ENCODE measurements at regions not wholly inside any gene's neighbourhood (a gene's known extent, or its start where the extent isn't known, plus 50 kb on each side); places are given as distances from the start of the nearest gene placed in this dataset.
A peak's percentile ranks its signal among the peaks of the same experiment; 100 is the strongest.
"Not testable (repeated sequence)": the region's sequence is repeated elsewhere in the genome, so short reads cannot be mapped to it uniquely, and the experiment has no call there.

DNA sequence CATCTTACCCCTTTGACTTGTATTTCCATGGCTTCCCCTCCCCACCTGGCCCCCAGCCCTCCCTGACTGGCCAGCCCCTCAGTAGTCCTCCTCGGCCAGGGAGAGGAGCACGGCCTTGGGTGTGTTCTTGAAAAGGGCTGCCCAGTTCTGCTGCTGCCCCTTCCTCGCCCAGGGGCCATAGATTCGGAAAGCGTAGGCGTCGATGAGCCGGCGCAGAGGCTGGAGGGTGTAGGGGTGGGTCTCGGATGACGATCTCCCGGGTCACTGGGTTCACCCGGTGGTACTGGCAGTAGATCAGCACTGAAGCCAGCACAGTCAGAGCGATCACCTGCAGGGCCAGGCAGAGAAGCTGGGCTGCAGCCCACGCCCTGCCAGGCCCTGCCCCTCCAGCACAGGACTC, 71.7 kb downstream of the ZNF479 start:
- H3K9me3 ChIP-seq, H3K27me3 ChIP-seq, H3K4me3 ChIP-seq, H3K27ac ChIP-seq, ATAC-seq, H3K4me1 ChIP-seq, H3K36me3 ChIP-seq: not testable (repeated sequence)
- WGBS, 2 donors (ENCODE audit: low coverage in 1 of 2): no CpG with 5 or more reads among the region's 15 CpGs

DNA sequence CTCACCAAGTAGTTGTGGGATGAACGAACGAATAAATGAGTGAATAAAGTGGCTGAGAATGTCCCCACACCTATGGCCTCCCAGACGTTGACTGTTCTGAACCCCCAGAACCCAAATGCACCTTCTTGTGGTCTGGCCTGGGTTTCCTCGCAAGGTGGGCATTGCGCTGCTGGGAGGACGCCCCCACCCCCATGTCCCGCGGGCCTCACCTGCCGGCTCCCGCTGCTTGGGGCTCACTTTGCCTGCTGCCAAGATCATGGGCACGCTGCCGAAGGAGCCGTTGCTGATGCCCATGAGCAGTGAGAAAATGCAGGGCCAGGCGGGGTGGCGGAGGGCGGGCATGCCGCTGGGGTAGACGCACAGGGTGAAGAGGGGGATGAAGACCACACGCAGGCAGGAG, 115.9 kb downstream of the ZNF479 start:
- not testable (repeated sequence) for H3K27ac ChIP-seq, H3K4me3 ChIP-seq, H3K9me3 ChIP-seq, H3K27me3 ChIP-seq, H3K36me3 ChIP-seq, H3K4me1 ChIP-seq, ATAC-seq
- no CpG with 5 or more reads among the region's 19 CpGs for WGBS, 2 donors (ENCODE audit: low coverage in 1 of 2)

DNA sequence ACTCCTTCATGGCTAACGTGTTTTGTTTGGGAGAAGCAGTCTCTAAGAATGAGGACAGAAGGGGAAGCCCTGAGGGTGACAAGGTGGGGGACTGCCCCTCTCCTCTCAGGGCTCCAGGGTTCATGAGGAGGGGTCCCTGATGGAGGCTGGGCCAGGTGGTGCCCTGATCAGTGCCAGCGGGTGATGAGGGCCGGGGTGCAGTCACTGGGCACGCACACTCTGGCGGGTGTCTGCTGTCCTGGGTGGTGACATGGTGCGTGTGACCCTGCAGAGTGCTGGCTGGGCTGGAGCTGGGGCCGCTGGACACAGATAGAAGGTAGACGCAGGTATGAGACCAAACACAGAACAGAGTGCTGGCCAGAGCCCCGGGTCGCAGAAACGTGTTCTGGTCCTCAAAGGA, 118.5 kb downstream of the ZNF479 start:
- H3K4me1 ChIP-seq, ATAC-seq, H3K27me3 ChIP-seq, H3K4me3 ChIP-seq, H3K9me3 ChIP-seq, H3K27ac ChIP-seq, H3K36me3 ChIP-seq: not testable (repeated sequence)
- WGBS, 2 donors (ENCODE audit: low coverage in 1 of 2): no CpG with 5 or more reads among the region's 11 CpGs

DNA sequence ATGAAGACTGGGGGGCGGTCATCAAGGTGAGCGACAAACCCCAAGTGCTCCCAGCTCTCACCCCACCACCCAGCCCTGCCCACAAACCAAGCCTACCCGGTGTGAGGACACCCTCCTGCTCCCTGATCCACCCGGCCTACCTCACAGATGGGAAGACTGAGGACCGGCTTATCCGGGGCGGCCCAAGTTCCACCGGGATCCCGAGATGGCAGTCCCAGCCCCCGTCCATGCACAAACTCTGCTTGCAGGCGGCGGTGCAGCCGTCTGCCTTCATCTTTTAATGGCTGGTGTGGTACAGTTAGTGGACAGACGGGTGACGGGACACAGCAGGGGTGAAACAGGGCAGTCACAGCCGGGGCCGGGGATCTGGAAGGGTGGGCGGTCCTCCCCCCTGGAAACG, 119.3 kb downstream of the ZNF479 start:
- H3K4me1 ChIP-seq, ATAC-seq, H3K27me3 ChIP-seq, H3K36me3 ChIP-seq, H3K27ac ChIP-seq, H3K9me3 ChIP-seq, H3K4me3 ChIP-seq: not testable (repeated sequence)
- WGBS, 2 donors (ENCODE audit: low coverage in 1 of 2): no CpG with 5 or more reads among the region's 19 CpGs

DNA sequence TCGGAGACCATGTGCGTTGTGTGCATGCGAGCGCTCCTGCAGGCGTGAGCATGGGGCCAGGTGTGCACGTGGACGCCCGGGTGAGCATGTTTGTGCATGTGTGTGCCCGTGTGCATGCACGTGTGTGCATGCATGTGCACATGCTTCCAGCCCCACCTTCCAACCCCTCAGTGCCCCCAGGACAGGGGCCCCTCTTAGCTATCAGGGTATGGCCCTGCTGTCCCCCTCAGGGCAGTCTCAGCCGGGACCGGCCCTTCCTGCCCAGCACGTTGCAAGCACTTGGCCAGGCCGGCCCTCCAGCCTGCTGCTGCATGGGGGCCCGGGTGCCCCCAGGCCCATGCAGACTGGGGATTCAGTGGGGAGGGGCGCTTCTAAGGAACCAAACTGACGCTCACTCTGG, 123.0 kb downstream of the ZNF479 start:
- H3K9me3 ChIP-seq, H3K27ac ChIP-seq, ATAC-seq, H3K27me3 ChIP-seq, H3K4me3 ChIP-seq, H3K4me1 ChIP-seq, H3K36me3 ChIP-seq: not testable (repeated sequence)
- no CpG with 5 or more reads among the region's 17 CpGs for WGBS, 2 donors (ENCODE audit: low coverage in 1 of 2)

DNA sequence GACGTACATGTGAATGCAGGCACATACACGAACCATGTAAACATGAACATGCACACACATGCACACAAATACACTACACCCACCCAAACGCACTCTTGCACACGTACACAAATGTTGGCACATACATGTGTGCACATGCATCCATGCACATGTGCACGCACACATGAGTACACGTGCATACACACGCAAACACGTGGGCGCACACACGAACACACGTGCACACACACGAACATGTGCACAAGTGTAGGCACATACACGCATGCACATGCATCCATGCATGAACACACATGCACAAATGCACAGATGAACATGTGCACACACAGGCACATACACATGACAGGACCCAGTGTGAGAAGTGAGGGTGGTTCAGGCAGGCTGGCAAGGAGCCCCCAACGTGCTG, 126.3 kb downstream of the ZNF479 start:
- H3K4me1 ChIP-seq, H3K9me3 ChIP-seq, H3K4me3 ChIP-seq, H3K27ac ChIP-seq, H3K27me3 ChIP-seq, ATAC-seq, H3K36me3 ChIP-seq: not testable (repeated sequence)
- no CpG with 5 or more reads among the region's 14 CpGs for WGBS, 2 donors (ENCODE audit: low coverage in 1 of 2)

DNA sequence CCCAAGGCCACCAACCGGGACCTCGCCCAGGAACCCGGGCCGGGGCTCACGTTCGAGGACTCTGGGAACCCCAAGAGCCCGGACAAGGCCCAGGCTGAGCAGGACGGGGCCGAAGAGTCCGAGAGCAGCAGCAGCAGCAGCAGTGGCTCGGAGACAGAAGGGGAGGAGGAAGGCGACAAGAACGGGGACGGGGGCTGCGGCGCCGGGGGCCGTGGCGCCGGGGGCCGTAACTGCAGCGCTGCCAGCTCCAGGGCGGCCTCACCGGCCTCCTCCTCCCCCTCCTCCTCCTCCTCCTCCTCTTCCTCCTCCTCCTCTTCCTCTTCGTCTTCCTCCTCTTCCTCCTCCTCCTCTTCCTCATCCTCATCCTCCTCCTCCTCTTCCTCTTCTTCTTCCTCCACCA, 128.4 kb downstream of the ZNF479 start:
- ATAC-seq, H3K9me3 ChIP-seq, H3K27me3 ChIP-seq, H3K4me3 ChIP-seq, H3K4me1 ChIP-seq, H3K36me3 ChIP-seq, H3K27ac ChIP-seq: not testable (repeated sequence)
- WGBS, 2 donors (ENCODE audit: low coverage in 1 of 2): no CpG with 5 or more reads among the region's 25 CpGs

DNA sequence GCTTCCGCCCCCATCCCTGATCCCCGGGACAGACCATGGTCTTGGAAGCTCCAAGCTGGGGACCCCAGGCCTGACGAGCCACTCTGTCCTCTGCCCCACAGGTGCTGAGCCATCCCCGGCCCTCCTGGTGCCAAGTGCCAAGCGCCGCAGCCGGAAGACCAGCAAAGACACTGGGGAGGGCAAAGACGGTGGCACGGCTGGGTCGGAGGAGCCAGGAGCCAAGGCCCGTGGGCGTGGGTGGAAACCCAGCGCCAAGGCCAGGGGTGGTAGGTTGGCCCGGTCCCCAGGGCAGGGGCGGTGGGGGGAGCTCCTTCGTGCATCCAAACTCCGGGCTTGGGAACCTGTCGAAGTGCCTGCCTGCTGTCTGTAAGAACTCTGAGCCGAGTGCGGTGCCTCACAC, 130.3 kb downstream of the ZNF479 start:
- not testable (repeated sequence) for H3K27me3 ChIP-seq, H3K27ac ChIP-seq, H3K4me1 ChIP-seq, ATAC-seq, H3K36me3 ChIP-seq, H3K9me3 ChIP-seq, H3K4me3 ChIP-seq
- WGBS, 2 donors (ENCODE audit: low coverage in 1 of 2): no CpG with 5 or more reads among the region's 20 CpGs

DNA sequence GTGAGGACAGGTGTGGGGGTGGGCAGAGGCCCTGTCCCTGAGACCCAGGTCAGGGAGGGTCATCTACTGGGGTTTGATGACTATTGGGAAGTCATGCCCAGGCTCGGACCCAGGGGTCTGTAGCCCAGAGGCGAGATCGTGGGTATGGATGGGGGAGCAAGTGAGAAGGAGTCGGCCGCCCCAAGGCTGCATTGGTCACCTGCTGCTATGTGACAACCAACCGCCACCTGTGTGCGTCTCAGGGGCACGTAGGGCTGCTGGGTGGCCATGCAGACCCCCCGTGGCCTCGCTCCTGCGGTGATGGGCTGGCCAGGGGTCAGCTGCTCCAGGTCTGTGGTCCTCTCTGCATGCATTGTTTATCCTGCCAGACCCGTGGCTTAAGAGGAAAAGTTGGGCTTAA, 138.5 kb downstream of the ZNF479 start:
- not testable (repeated sequence) for H3K4me1 ChIP-seq, H3K4me3 ChIP-seq, H3K36me3 ChIP-seq, H3K9me3 ChIP-seq, H3K27me3 ChIP-seq, H3K27ac ChIP-seq, ATAC-seq
- 78% methylated on average over 3 of the region's 12 CpGs; no CpG with 5 or more reads in 1 of the 2 donors for WGBS, 2 donors (ENCODE audit: low coverage in 1 of 2)

DNA sequence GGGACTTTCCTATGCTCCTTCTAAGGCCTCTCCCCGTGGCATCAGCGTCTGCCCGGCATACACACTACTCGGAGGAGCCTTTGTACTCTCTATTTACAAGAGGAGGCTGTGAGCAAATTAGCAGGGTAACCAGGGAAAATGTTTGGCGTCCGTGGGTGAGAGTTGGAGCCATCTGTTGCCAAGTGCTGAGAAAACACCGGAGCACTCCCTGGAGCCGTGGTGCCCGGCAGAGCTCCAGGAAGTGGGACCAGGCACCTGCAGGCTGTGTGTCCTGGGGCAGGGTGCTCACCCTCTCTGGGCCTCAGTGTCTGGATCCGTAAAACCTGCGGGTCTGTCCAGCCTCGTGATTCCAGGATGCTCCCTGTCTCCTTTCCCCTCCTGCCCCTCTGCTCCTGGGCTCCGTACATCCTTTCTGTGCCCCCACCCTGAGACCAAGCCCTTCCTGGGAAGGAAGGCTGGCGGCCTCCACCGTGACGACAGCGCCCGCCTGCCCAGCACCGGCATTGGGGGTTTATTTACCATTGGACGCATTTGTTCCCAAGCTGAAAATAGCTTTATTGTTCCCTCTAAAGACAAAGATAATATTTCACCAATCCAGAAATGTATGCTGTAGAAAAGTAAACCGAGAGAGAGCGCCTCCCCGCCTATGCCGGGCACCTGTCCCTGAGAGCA, 174.4 kb downstream of the ZNF479 start:
- H3K27me3 ChIP-seq, H3K4me3 ChIP-seq, H3K27ac ChIP-seq, H3K9me3 ChIP-seq, H3K4me1 ChIP-seq, H3K36me3 ChIP-seq, ATAC-seq: not testable (repeated sequence)
- WGBS, 2 donors (ENCODE audit: low coverage in 1 of 2): 86% methylated on average over 8 of the region's 24 CpGs; no CpG with 5 or more reads in 1 of the 2 donors

DNA sequence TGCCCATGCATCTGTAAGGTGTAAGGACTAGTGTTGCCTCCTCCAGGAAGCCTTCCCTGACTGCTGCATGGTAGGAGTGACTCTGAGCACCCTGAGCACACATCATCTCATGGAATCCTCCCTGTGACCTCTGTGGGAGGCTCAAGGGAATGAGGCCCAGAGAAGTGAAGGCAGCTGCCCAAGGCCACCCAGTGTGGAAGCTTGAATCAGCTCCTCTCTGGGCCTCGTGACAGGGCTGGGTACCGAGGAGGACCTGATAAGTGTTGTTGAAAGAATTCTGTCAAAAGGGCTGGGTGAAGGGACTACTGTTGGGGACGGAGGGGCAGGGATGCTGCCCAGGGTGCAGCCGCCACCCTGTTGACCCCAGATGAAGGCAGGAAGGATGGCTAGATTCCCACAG, 175.2 kb downstream of the ZNF479 start:
- WGBS, 2 donors (ENCODE audit: low coverage in 1 of 2): 80% methylated on average over 1 of the region's 4 CpGs; no CpG with 5 or more reads in 1 of the 2 donors
- not testable (repeated sequence) for H3K4me3 ChIP-seq, ATAC-seq, H3K27ac ChIP-seq, H3K36me3 ChIP-seq, H3K27me3 ChIP-seq, H3K9me3 ChIP-seq, H3K4me1 ChIP-seq

DNA sequence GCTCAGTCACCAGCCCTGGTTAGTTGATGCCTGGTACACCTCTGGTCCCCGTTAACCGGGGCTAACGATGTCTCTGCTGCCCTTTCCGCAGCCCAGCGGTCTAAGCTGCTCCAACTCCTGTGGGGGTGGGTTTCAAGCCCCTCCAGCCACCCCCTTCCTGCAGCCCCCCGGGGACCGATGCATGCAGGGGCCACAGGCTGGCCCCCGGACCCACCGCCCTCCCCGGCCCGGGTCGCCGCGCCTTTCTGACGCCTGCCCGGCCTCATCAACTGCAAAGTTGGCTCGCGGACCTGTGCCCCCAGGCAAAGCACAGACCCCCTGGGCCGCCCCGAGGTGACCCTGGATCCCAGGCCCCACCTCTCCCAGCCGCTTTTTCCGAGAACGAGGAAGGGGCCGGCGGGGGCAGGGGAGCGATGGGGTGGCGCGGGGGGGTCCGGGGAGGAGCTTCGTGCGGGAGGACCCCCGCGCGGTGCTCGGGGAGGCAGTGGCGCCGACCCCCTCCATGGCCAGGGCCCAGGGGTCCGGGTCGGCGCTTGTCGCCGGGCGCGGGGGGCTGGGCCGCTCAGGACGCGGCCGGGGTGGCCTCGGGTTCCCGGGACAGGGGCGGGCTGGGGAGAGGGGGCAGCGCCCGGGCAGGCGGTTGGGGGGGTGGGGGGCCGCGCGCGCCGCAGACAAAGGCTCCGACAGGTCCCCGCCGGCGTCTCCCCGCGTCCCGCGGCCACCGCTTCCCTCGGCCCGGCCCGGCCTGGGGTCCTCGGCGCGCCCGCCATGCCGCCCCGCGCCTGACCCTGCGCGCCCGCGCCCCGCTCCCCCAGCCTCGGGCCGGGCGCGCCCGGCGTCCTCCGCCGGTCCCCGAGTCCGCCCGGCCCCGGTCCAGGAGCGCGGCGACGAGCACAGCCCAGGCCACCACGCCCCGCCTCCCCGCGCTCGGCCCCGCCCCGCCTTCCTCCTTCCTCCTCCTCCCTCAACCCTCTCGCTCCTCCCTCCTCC, 183.6 kb downstream of the ZNF479 start:
- WGBS, 2 donors (ENCODE audit: low coverage in 1 of 2): no CpG with 5 or more reads among the region's 107 CpGs

DNA sequence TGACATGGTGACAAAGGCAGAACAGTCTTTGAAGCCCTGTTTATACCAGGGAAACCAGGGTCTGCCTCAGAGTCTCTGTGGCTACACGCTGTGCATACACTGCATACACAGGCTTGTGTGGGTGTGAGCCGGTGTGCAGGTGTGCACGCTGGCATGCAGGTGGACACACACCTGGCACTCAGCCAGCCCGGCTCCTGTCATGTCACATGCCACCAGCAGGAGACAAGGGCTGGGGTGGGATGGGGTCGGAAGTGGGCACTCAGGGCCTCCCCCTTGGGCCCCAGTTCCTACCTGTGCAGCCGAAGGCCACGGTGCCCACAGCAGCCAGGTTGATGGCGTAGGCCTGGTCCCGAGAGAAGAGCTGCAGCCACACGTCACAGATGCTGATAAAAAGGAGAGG, 192.2 kb downstream of the ZNF479 start:
- not testable (repeated sequence) for ATAC-seq, H3K36me3 ChIP-seq, H3K27me3 ChIP-seq, H3K27ac ChIP-seq, H3K4me1 ChIP-seq, H3K9me3 ChIP-seq, H3K4me3 ChIP-seq
- WGBS, 2 donors (ENCODE audit: low coverage in 1 of 2): no CpG with 5 or more reads among the region's 10 CpGs

More for the DNA sequence above, 183.6 kb downstream of the ZNF479 start:
- H3K36me3 ChIP-seq, H3K27me3 ChIP-seq, H3K4me3 ChIP-seq, H3K27ac ChIP-seq, H3K9me3 ChIP-seq, H3K4me1 ChIP-seq: not testable (repeated sequence)
- peak; percentile 22 for ATAC-seq

DNA sequence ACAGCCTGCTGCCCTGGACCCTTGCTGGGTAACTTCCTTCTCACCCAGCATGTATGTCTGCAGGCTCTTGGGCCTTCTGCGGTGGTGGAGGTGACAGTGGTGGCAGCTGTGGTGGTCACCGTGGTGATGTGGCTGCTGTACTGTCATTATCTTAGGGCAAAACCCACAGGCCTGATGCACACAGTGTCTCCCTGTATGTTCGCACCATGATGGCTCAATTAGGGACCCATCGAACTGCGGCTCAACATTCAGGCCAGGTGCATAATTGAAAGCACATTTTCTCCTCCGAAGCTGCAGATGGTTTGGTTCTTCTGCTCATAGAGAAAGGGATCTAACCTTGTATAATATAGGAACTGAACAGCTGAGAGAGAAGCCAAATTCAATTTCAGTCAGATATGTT, 208.3 kb downstream of the ZNF479 start:
- whole genome bisulfite sequencing, 2 donors (ENCODE audit: low coverage in 1 of 2): no CpG with 5 or more reads among the region's 6 CpGs
- H3K4me3 ChIP-seq, H3K9me3 ChIP-seq, H3K27me3 ChIP-seq, ATAC-seq, H3K36me3 ChIP-seq, H3K27ac ChIP-seq, H3K4me1 ChIP-seq: not testable (repeated sequence)
